Tibial artery (tissue), 4 donors: ENCODE measurements at regions not wholly inside any gene's neighbourhood (a gene's known extent, or its start where the extent isn't known, plus 50 kb on each side); places are given as distances from the start of the nearest gene placed in this dataset.

Experiments
- DNase-seq, 2 donors: peaks; one replicate each; pipeline ENCODE4 v3.0.0-alpha.2; 2019
- H3K27ac ChIP-seq, 2 donors: fragments of 200-600 bp; sonication (generic) in 1 of 2; 1 replicate in 1 of 2; 2 replicates in 1 of 2; pipeline ENCODE4 v1.5.1; 2018 to 2019; ENCODE audit warnings: mild to moderate bottlenecking in 1 of 2
- H3K27me3 ChIP-seq, 2 donors: fragments of 200-600 bp; sonication (generic) in 1 of 2; one replicate each; pipeline versions ENCODE4 v1.5.1 to v1.6.0; 2016 to 2019
- H3K36me3 ChIP-seq, 3 donors: fragments of 200-600 bp; sonication (generic) in 2 of 3; one replicate each; pipeline ENCODE4 v1.5.1; 2016 to 2019; ENCODE audit warnings: mild to moderate bottlenecking in 2 of 3
- H3K4me1 ChIP-seq, 4 donors: fragments of 200-600 bp; sonication (generic) in 2 of 4; 1 replicate in 3 of 4; 2 replicates in 1 of 4; pipeline ENCODE4 v1.5.1; 2016 to 2019
- H3K4me3 ChIP-seq, 2 donors: fragments of 200-600 bp; sonication (generic) in 1 of 2; 1 replicate in 1 of 2; 2 replicates in 1 of 2; pipeline ENCODE4 v1.5.1; 2018 to 2019; ENCODE audit warnings: mild to moderate bottlenecking in 2 of 2
- H3K9me3 ChIP-seq, 3 donors: fragments of 200-600 bp; sonication (generic) in 1 of 3; one replicate each; pipeline ENCODE4 v1.5.1; 2016 to 2019
- CTCF ChIP-seq, 2 experiments: fragments of 200-600 bp in 1 of 2; fragments of 450-650 bp in 1 of 2; IDR thresholded peaks; one replicate each; pipeline ENCODE4 v1.5.1; 2017 to 2019; ENCODE audit warnings: antibody characterized with exemption in 2 of 2, mild to moderate bottlenecking in 1 of 2, moderate library complexity in 1 of 2
- intact Hi-C: fragments of 100-400 bp; cut with DNase I; formaldehyde crosslinking; loops from one replicate; pipeline ENCODE4 v1.15.0; 2023; ENCODE audit warnings: low total_unique reads

DNA sequence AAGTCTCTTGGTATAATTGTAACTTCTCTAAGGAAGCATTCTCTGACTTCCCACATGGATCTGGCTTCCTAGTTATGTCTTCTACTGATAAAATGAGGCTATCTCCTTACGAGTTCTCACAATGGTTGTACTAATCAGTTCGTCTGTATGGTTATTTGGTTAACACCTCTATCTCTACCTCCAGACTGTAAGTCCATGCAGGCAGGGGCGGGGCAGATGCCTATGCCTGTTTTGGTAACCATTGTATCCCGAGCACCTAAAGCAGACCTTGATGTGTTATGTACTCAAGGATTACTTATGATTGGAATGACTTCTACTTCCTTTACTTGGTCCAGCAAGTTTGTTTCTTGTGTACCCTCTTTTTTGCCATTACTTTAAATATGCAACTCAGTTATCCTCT, 125.0 kb upstream of the PITX1 start:
- Histone ChIP-seq H3K27me3 (no peaks in the 10 kb centered on the region), H3K36me3 (no peaks in the 10 kb centered on the region), H3K27ac (no peak overlapping the region), H3K4me1 (no peaks in the 10 kb centered on the region), H3K9me3 (peaks cover 7 to 27% (median 16%) of the 10 kb centered on the region in 3 donors), H3K4me3 (no peak overlapping the region)
- intact Hi-C loops, result no loop called here
- no peak for DNase-seq
- no peak for TF ChIP-seq CTCF (IDR thresholded peaks at IDR 0.05)

GRCh38 chr5:135158314-135158697, 124.3 kb upstream of the PITX1 start:
- H3K4me1 ChIP-seq, result no peaks in the 10 kb centered on the region
- H3K36me3 ChIP-seq, result no peaks in the 10 kb centered on the region
- no peak overlapping the region for H3K27ac ChIP-seq
- intact Hi-C loops, result no loop called here
- no peaks in the 10 kb centered on the region for H3K27me3 ChIP-seq
- peaks cover 7 to 27% (median 16%) of the 10 kb centered on the region in 3 donors for H3K9me3 ChIP-seq
- H3K4me3 ChIP-seq, result no peak overlapping the region
- no peak for DNase-seq
- no peak for TF ChIP-seq CTCF (IDR thresholded peaks at IDR 0.05)

- Histone ChIP-seq H3K4me1 (no peaks in the 10 kb centered on the region), H3K27ac (no peak overlapping the region), H3K9me3 (peaks cover 7 to 27% (median 16%) of the 10 kb centered on the region in 3 donors), H3K36me3 (no peaks in the 10 kb centered on the region), H3K4me3 (no peak overlapping the region), H3K27me3 (no peaks in the 10 kb centered on the region)
- TF ChIP-seq CTCF (IDR thresholded peaks at IDR 0.05), result no peak
- intact Hi-C loops, result no loop called here
- DNase-seq, result no peak
Observed at GRCh38 chr5:135157421-135158313, 123.6 kb upstream of the PITX1 start.

- H3K9me3 ChIP-seq, result peaks cover 7 to 27% (median 16%) of the 10 kb centered on the region in 3 donors
- H3K27me3 ChIP-seq, result no peaks in the 10 kb centered on the region
- no peak for DNase-seq
- no peak for TF ChIP-seq CTCF (IDR thresholded peaks at IDR 0.05)
- no peaks in the 10 kb centered on the region for H3K4me1 ChIP-seq
- H3K27ac ChIP-seq, result no peak overlapping the region
- H3K36me3 ChIP-seq, result no peaks in the 10 kb centered on the region
- no peak overlapping the region for H3K4me3 ChIP-seq
- intact Hi-C loops, result no loop called here
Observed at GRCh38 chr5:135156715-135157404, 122.8 kb upstream of the PITX1 start.

GRCh38 chr5:135156337-135156714, 122.3 kb upstream of the PITX1 start:
- Histone ChIP-seq H3K4me1 (no peaks in the 10 kb centered on the region), H3K36me3 (no peaks in the 10 kb centered on the region), H3K27me3 (no peaks in the 10 kb centered on the region), H3K27ac (no peak overlapping the region), H3K4me3 (no peak overlapping the region), H3K9me3 (peaks cover 7 to 27% (median 16%) of the 10 kb centered on the region in 3 donors)
- TF ChIP-seq CTCF (IDR thresholded peaks at IDR 0.05), result no peak
- DNase-seq, result no peak
- intact Hi-C loops, result no loop called here
